Upper lobe of right lung (tissue), 1 donor: ENCODE measurements at regions not wholly inside any gene's neighbourhood (a gene's known extent, or its start where the extent isn't known, plus 50 kb on each side); places are given as distances from the start of the nearest gene placed in this dataset.

Source experiments
- ATAC-seq: fragments of 200-7000 bp; cut with Tn5 transposase; one replicate; pipeline ENCODE4 v1.9.1; 2020; ENCODE audit warnings: mild to moderate bottlenecking, moderate library complexity
- DNase-seq: peaks from one replicate; pipeline ENCODE4 v3.0.0-alpha.2; 2020
- H3K27ac ChIP-seq: fragments of 200-600 bp; one replicate; pipeline ENCODE4 v1.8.0; 2022
- H3K27me3 ChIP-seq: fragments of 200-600 bp; one replicate; pipeline ENCODE4 v1.8.0; 2022; ENCODE audit warnings: mild to moderate bottlenecking
- H3K36me3 ChIP-seq: fragments of 200-600 bp; one replicate; pipeline ENCODE4 v1.8.0; 2022
- H3K4me1 ChIP-seq: fragments of 200-600 bp; one replicate; pipeline ENCODE4 v1.8.0; 2022
- H3K4me3 ChIP-seq: fragments of 200-600 bp; one replicate; pipeline ENCODE4 v1.8.0; 2022; ENCODE audit warnings: mild to moderate bottlenecking
- H3K9me3 ChIP-seq: fragments of 200-600 bp; one replicate; pipeline ENCODE4 v1.8.0; 2022
- intact Hi-C: fragments of 100-400 bp; cut with DNase I; formaldehyde crosslinking; loops from one replicate; pipeline ENCODE4 v1.11.0; 2022
- TF ChIP-seq, protein P1 (sequence below): fragments of 200-600 bp; IDR thresholded peaks from one replicate; pipeline ENCODE4 v1.8.0; 2022; ENCODE audit warnings: antibody characterized with exemption
- donor health status: DM: no; HTN: yes; CAD: no; lungs with severe emphysema.

DNA sequence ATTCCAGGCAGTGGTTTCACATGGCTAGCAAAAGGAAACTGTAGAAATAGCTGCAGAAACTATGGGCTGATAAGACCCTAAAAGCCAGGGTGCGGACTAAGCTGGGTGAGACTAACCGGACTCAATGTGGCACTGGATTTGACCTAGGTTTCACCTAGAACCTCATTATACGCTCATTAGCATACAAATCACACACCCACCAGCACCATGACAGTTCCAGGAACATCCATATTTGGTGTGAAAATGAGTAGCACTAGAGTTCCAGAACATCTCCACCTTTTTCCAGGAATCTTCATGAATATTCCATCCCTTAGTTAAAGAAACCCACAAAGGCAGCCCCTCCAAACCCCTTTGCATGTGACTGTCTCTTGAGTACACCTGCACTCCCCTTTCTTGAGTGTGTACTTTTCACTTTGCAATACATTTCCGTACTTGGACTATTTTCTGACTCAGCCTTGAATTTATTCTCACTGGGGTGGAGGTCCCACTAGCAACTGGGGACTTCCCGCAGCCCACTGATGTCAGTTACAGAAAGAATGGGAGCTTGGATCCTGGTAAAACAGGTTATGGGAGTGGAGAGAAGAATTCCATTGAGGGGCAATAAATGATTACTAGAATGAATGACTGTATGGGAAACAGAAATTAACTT, 58.0 kb upstream of the SPATA31C2 start:
- Histone ChIP-seq H3K4me3 (no peak overlapping the region), H3K9me3 (no peaks in the 10 kb centered on the region), H3K27ac (no peak overlapping the region), H3K27me3 (peaks cover 4% of the 10 kb centered on the region), H3K4me1 (no peaks in the 10 kb centered on the region), H3K36me3 (no peaks in the 10 kb centered on the region)
- TF ChIP-seq, protein P1, sequence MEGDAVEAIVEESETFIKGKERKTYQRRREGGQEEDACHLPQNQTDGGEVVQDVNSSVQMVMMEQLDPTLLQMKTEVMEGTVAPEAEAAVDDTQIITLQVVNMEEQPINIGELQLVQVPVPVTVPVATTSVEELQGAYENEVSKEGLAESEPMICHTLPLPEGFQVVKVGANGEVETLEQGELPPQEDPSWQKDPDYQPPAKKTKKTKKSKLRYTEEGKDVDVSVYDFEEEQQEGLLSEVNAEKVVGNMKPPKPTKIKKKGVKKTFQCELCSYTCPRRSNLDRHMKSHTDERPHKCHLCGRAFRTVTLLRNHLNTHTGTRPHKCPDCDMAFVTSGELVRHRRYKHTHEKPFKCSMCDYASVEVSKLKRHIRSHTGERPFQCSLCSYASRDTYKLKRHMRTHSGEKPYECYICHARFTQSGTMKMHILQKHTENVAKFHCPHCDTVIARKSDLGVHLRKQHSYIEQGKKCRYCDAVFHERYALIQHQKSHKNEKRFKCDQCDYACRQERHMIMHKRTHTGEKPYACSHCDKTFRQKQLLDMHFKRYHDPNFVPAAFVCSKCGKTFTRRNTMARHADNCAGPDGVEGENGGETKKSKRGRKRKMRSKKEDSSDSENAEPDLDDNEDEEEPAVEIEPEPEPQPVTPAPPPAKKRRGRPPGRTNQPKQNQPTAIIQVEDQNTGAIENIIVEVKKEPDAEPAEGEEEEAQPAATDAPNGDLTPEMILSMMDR, result no peak
- intact Hi-C loops, result no loop called here
- DNase-seq (no peak), ATAC-seq (no peak)

DNA sequence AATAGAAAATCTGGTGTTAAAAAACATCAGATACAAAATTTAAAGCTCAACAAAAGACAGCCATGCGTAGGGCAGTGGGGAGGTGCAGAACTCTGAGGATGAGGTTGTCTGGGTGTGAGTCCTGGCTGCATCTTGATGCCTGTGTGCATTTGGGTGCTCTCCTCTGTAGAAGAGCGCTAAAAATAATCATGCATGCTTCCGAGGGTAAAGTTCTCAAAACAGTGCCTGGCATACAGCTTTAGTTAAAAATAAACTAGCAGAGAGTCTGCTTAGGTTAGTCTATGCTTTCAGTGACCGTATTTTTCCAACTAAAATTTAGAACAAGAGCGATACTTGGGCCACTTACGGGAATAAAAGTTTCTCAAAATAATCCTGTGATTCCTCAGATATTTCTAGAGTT, 55.5 kb upstream of the SPATA31C2 start:
- no peak for ATAC-seq

DNA sequence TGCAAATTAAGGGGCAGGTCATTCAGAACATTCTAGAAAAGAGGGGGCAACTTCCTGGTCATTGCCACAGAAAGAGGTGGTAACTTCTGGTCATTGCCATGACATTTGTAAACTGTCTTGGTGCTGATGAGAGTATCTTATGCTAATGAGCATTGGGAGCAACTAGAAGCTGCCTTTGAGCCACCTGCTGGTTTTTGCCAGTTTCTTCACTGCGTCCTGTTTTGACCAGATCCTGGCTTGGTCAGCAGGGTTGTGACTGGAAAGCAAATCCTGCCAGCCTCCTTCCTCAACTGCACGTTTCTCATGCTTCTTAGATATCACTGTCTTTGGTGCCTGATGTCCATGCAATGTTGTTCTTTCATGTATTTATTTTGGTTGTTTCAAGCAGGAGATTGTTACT, 53.2 kb upstream of the SPATA31C2 start:
- ATAC-seq, result no peak
- H3K4me3 ChIP-seq, result no peak overlapping the region
- DNase-seq, result no peak
- H3K27ac ChIP-seq, result no peak overlapping the region
- no peaks in the 10 kb centered on the region for H3K27me3 ChIP-seq
- H3K9me3 ChIP-seq, result no peaks in the 10 kb centered on the region
- intact Hi-C loops, result no loop called here
- H3K36me3 ChIP-seq, result no peaks in the 10 kb centered on the region
- TF ChIP-seq, protein P1, result no peak
- H3K4me1 ChIP-seq, result no peaks in the 10 kb centered on the region

More for the DNA sequence above, 55.5 kb upstream of the SPATA31C2 start:
- DNase-seq, result no peak
- Histone ChIP-seq H3K27ac (no peak overlapping the region), H3K27me3 (no peaks in the 10 kb centered on the region), H3K4me3 (no peak overlapping the region), H3K36me3 (no peaks in the 10 kb centered on the region), H3K4me1 (no peaks in the 10 kb centered on the region), H3K9me3 (no peaks in the 10 kb centered on the region)
- intact Hi-C loops, result no loop called here
- TF ChIP-seq, protein P1, result no peak

DNA sequence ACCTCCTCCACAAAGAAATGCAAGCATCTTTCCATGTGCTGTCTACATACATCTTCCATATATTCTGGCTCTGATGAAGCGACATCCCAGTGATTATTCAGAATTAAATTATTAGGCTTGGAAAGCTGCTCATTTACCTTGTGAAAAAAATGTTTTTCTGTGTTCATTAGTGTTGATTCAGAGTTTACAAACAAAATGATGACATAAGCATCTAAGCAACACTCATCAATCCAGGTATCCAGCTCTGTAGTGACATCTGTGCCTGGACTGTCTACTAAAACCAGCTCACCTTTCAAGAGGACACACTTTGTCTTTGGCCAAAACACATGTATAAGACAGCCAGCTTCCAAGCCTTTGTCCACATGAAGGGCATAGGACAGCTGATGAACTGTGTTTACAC, 51.1 kb upstream of the SPATA31C2 start:
- intact Hi-C loops, result no loop called here
- TF ChIP-seq, protein P1, result no peak

More for the DNA sequence above, 51.1 kb upstream of the SPATA31C2 start:
- no peak for ATAC-seq
- no peaks in the 10 kb centered on the region for H3K27me3 ChIP-seq
- no peak for DNase-seq
- no peaks in the 10 kb centered on the region for H3K4me1 ChIP-seq
- no peaks in the 10 kb centered on the region for H3K36me3 ChIP-seq
- no peaks in the 10 kb centered on the region for H3K9me3 ChIP-seq
- H3K4me3 ChIP-seq, result no peak overlapping the region
- H3K27ac ChIP-seq, result no peak overlapping the region
